ENCODE measurements at regions not wholly inside any gene's neighbourhood (a gene's known extent, or its start where the extent isn't known, plus 50 kb on each side); places are given as distances from the start of the nearest gene placed in this dataset.

- Histone ChIP-seq H3K9me3 (ENCODE audit: control insufficient read depth, low read depth, low read length) (no peaks in the 10 kb centered on the region), H3K27me3 (ENCODE audit: insufficient read depth, low read length) (no peaks in the 10 kb centered on the region), H3K79me2 (ENCODE audit: insufficient read depth, low read length) (no peaks in the 10 kb centered on the region), H2AK5ac (ENCODE audit: insufficient read length, low read length) (no peak overlapping the region), H3K4me2 (ENCODE audit: insufficient read depth, insufficient read length, low read length) (no peak overlapping the region), H3K23ac (ENCODE audit: insufficient read length, low read depth, low read length) (no peak overlapping the region), H2BK20ac (ENCODE audit: low read depth, low read length, poor library complexity, severe bottlenecking) (no peak overlapping the region), H3T11ph (ENCODE audit: low read length) (no peak overlapping the region), H3K4me1 (ENCODE audit: insufficient read depth, low read length) (no peaks in the 10 kb centered on the region), H4K8ac (replicated peaks; ENCODE audit: insufficient read length, low read depth, low read length) (no peak overlapping the region), H2BK5ac (ENCODE audit: insufficient read length, low read length) (no peak overlapping the region), H3K18ac (ENCODE audit: insufficient read length, low read depth, low read length) (no peak overlapping the region), H3K23me2 (ENCODE audit: insufficient read length, low read depth, low read length, poor library complexity, severe bottlenecking) (no peaks in the 10 kb centered on the region), H3K9ac (ENCODE audit: extremely low read depth, insufficient read length, low read length) (no peak overlapping the region), H4K20me1 (ENCODE audit: control insufficient read depth, insufficient read depth, insufficient read length) (no peaks in the 10 kb centered on the region), H2BK120ac (ENCODE audit: low read depth, low read length, poor library complexity, severe bottlenecking) (no peak overlapping the region), H2BK12ac (ENCODE audit: insufficient read length, low read depth, low read length) (no peak overlapping the region), H3K56ac (ENCODE audit: insufficient read length, low read depth, low read length) (no peak overlapping the region), H3K14ac (ENCODE audit: insufficient read depth, low read length) (no peak overlapping the region), H2AFZ (ENCODE audit: low read length) (no peak overlapping the region), H4K91ac (ENCODE audit: insufficient read length, low read depth, low read length) (no peak overlapping the region), H3K4ac (ENCODE audit: low read depth, low read length) (no peak overlapping the region), H3K79me1 (ENCODE audit: insufficient read depth, low read depth, low read length, poor library complexity, severe bottlenecking) (no peaks in the 10 kb centered on the region), H3K27ac (ENCODE audit: insufficient read length, low read depth, low read length) (no peak overlapping the region), H4K5ac (ENCODE audit: insufficient read length, low read depth, low read length) (no peak overlapping the region), H2BK15ac (ENCODE audit: low read depth, low read length) (no peak overlapping the region)
- Mint-ChIP-seq H3K36me3 (ENCODE audit: insufficient read depth in 1 of 3, low read depth in 3 of 3) (no peaks in the 10 kb centered on the region; a peak in 1 of 7 replicates), H3K27me3 (ENCODE audit: low read depth) (no peaks in the 10 kb centered on the region), H3K27ac (no peak overlapping the region; a peak in 1 of 7 replicates), H3K9me3 (no peaks in the 10 kb centered on the region), H3K4me1 (peaks cover 0 to 5% of the 10 kb centered on the region in 2 experiments; a peak in 2 of 4 replicates), H3K4me3 (no peak overlapping the region)
- no peak for TF ChIP-seq CTCF (conservative IDR thresholded peaks at IDR 0.05)
- no peak for DNase-seq
Measured at GRCh38 chr12:90404071-90404470, 550.9 kb downstream of the CCER1 start.

Measured in H9 (cell line).